Naive thymus-derived CD4-positive, alpha-beta T cell (primary cell): ENCODE measurements at regions not wholly inside any gene's neighbourhood (a gene's known extent, or its start where the extent isn't known, plus 50 kb on each side); places are given as distances from the start of the nearest gene placed in this dataset.

Experiments
- ATAC-seq: fragments of 150-1000 bp; cut with Tn5 transposase; 2 replicates; pipeline ENCODE4 v1.10.0; 2021; ENCODE audit warnings: mild to moderate bottlenecking, moderate library complexity
- CTCF ChIA-PET: fragments of 350-600 bp; sonication (Branson Sonifier 250); formaldehyde crosslinking; loops from one replicate; lab custom pipeline; 2021; ENCODE audit warnings: antibody characterized with exemption; lab: Charles Lee
- POLR2A ChIA-PET: fragments of 350-600 bp; sonication (Branson Sonifier 250); formaldehyde crosslinking; loops from one replicate; lab custom pipeline; 2021; ENCODE audit warnings: antibody characterized with exemption, inconsistent platforms; lab: Charles Lee
- DNase-seq, 9 donors: peaks; one replicate each; pipeline versions ENCODE4 v3.0.0 to v3.0.0-alpha.2; 2020 to 2022; ENCODE audit warnings: mixed read lengths in 1 of 9
- H3K27ac ChIP-seq: one replicate; pipeline ENCODE4 v1.7.0; 2013; ENCODE audit warnings: mild to moderate bottlenecking, low read depth, low read length, moderate library complexity
- H3K27me3 ChIP-seq, 2 donors: one replicate each; pipeline ENCODE4 v1.7.0; 2013; ENCODE audit warnings: low read length in 2 of 2, mild to moderate bottlenecking in 2 of 2, moderate library complexity in 2 of 2; ENCODE audit not compliant: control insufficient read depth in 2 of 2, insufficient read depth in 2 of 2
- H3K36me3 ChIP-seq, 3 experiments: 1 replicate in 2 of 3; 2 replicates in 1 of 3; pipeline ENCODE4 v1.7.0; 2013; ENCODE audit warnings: low read length in 3 of 3, mild to moderate bottlenecking in 3 of 3, moderate library complexity in 1 of 3; ENCODE audit not compliant: insufficient read depth in 3 of 3, control insufficient read depth in 2 of 3
- H3K4me1 ChIP-seq, 2 donors: one replicate each; pipeline ENCODE4 v1.7.0; 2013; ENCODE audit warnings: low read length in 2 of 2, mild to moderate bottlenecking in 2 of 2, moderate library complexity in 1 of 2; ENCODE audit not compliant: control insufficient read depth in 2 of 2, insufficient read depth in 2 of 2
- H3K4me3 ChIP-seq: 2 replicates; pipeline ENCODE4 v1.7.0; 2013; ENCODE audit warnings: mild to moderate bottlenecking, low read length
- H3K9me3 ChIP-seq, 3 experiments: 1 replicate in 2 of 3; 2 replicates in 1 of 3; pipeline ENCODE4 v1.7.0; 2013; ENCODE audit warnings: low read length in 3 of 3; ENCODE audit not compliant: control insufficient read depth in 2 of 3
- H3K27ac Mint-ChIP-seq, 9 donors: one replicate each; pipeline ENCODE4 v1.8.0; 2020 to 2022; ENCODE audit warnings: mixed read lengths in 9 of 9, mild to moderate bottlenecking in 8 of 9, moderate library complexity in 5 of 9, inconsistent platforms in 2 of 9
- H3K27me3 Mint-ChIP-seq, 5 donors: one replicate each; pipeline ENCODE4 v1.8.0; 2021 to 2022; ENCODE audit warnings: mixed read lengths in 5 of 5, mild to moderate bottlenecking in 1 of 5
- H3K36me3 Mint-ChIP-seq, 5 donors: one replicate each; pipeline ENCODE4 v1.8.0; 2020 to 2022; ENCODE audit warnings: mixed read lengths in 5 of 5, mild to moderate bottlenecking in 3 of 5, inconsistent platforms in 1 of 5
- H3K4me1 Mint-ChIP-seq, 7 donors: one replicate each; pipeline ENCODE4 v1.8.0; 2020 to 2022; ENCODE audit warnings: mixed read lengths in 7 of 7, mild to moderate bottlenecking in 3 of 7, inconsistent platforms in 1 of 7
- H3K4me3 Mint-ChIP-seq, 10 donors: one replicate each; pipeline ENCODE4 v1.8.0; 2020 to 2022; ENCODE audit warnings: mild to moderate bottlenecking in 10 of 10, mixed read lengths in 10 of 10, moderate library complexity in 6 of 10, inconsistent platforms in 2 of 10
- H3K9me3 Mint-ChIP-seq, 11 donors: one replicate each; pipeline ENCODE4 v1.8.0; 2020 to 2022; ENCODE audit warnings: mixed read lengths in 11 of 11, mild to moderate bottlenecking in 4 of 11, inconsistent platforms in 1 of 11, moderate library complexity in 1 of 11
- intact Hi-C, 2 donors: fragments of 100-400 bp; cut with micrococcal nuclease; formaldehyde crosslinking; loops; one replicate each; pipeline ENCODE4 v1.15.1; 2023

- no peak for DNase-seq
- Mint-ChIP-seq H3K36me3 (no peaks in the 10 kb centered on the region), H3K27ac (no peak overlapping the region), H3K9me3 (peaks cover 0 to 7% (median 0%) of the 10 kb centered on the region in 11 donors), H3K27me3 (no peaks in the 10 kb centered on the region), H3K4me3 (no peak overlapping the region), H3K4me1 (no peaks in the 10 kb centered on the region)
- Histone ChIP-seq H3K4me1 (no peaks in the 10 kb centered on the region), H3K9me3 (no peaks in the 10 kb centered on the region), H3K27ac (no peak overlapping the region), H3K36me3 (no peaks in the 10 kb centered on the region), H3K27me3 (no peaks in the 10 kb centered on the region), H3K4me3 (no peak overlapping the region)
- POLR2A ChIA-PET: no interaction called here
- CTCF ChIA-PET: no interaction called here
- intact Hi-C loops: no loop called here
- ATAC-seq: no peak
Measured at GRCh38 chr6:81486234-81486633, 266.2 kb downstream of the TENT5A start.

- Mint-ChIP-seq H3K9me3 (peaks cover 0 to 7% (median 0%) of the 10 kb centered on the region in 11 donors), H3K36me3 (no peaks in the 10 kb centered on the region), H3K27ac (no peak overlapping the region), H3K4me3 (no peak overlapping the region), H3K27me3 (no peaks in the 10 kb centered on the region), H3K4me1 (no peaks in the 10 kb centered on the region)
- POLR2A ChIA-PET: no interaction called here
- no peak for ATAC-seq
- H3K27ac ChIP-seq: no peak overlapping the region
- H3K4me1 ChIP-seq: no peaks in the 10 kb centered on the region
- CTCF ChIA-PET: no interaction called here
- intact Hi-C loops: no loop called here
- DNase-seq: no peak
- H3K36me3 ChIP-seq: no peaks in the 10 kb centered on the region
- no peaks in the 10 kb centered on the region for H3K27me3 ChIP-seq
- no peak overlapping the region for H3K4me3 ChIP-seq
- no peaks in the 10 kb centered on the region for H3K9me3 ChIP-seq
Measured at GRCh38 chr6:81485395-81485794, 267.1 kb downstream of the TENT5A start.

- no peak for DNase-seq
- no peak overlapping the region for H3K27ac ChIP-seq
- no peak for ATAC-seq
- H3K4me3 ChIP-seq: no peak overlapping the region
- H3K9me3 ChIP-seq: no peaks in the 10 kb centered on the region
- H3K4me1 ChIP-seq: no peaks in the 10 kb centered on the region
- Mint-ChIP-seq H3K27me3 (no peaks in the 10 kb centered on the region), H3K27ac (no peak overlapping the region), H3K36me3 (no peaks in the 10 kb centered on the region), H3K4me3 (no peak overlapping the region), H3K4me1 (no peaks in the 10 kb centered on the region), H3K9me3 (peaks cover 0 to 3% (median 0%) of the 10 kb centered on the region in 11 donors)
- POLR2A ChIA-PET: no interaction called here
- H3K27me3 ChIP-seq: no peaks in the 10 kb centered on the region
- intact Hi-C loops: no loop called here
- H3K36me3 ChIP-seq: no peaks in the 10 kb centered on the region
- CTCF ChIA-PET: no interaction called here
Measured at GRCh38 chr6:81484251-81484650, 268.2 kb downstream of the TENT5A start.

GRCh38 chr6:81480139-81480538 is 272.3 kb downstream of the TENT5A start:
- no peak overlapping the region for H3K4me3 ChIP-seq
- H3K4me1 ChIP-seq: no peaks in the 10 kb centered on the region
- Mint-ChIP-seq H3K27me3 (no peaks in the 10 kb centered on the region), H3K9me3 (peaks cover 0 to 5% (median 0%) of the 10 kb centered on the region in 11 donors), H3K4me1 (no peaks in the 10 kb centered on the region), H3K36me3 (no peaks in the 10 kb centered on the region), H3K27ac (no peak overlapping the region), H3K4me3 (no peak overlapping the region)
- ChIA-PET CTCF (interaction anchor here (0.6 kb wide), 1 partner anchor 150 kb away, joined by 3 read pairs; no protein-coding TSS in a partner anchor), POLR2A (no interaction called here)
- ATAC-seq (no peak), DNase-seq (no peak)
- H3K27ac ChIP-seq: no peak overlapping the region
- H3K36me3 ChIP-seq: no peaks in the 10 kb centered on the region
- intact Hi-C loops: no loop called here
- no peaks in the 10 kb centered on the region for H3K27me3 ChIP-seq
- no peaks in the 10 kb centered on the region for H3K9me3 ChIP-seq

GRCh38 chr6:81476881-81477280 is 275.6 kb downstream of the TENT5A start:
- no peak for ATAC-seq
- Mint-ChIP-seq H3K4me1 (no peaks in the 10 kb centered on the region), H3K36me3 (no peaks in the 10 kb centered on the region), H3K9me3 (peaks cover 0 to 6% (median 0%) of the 10 kb centered on the region in 11 donors), H3K27ac (no peak overlapping the region), H3K4me3 (no peak overlapping the region), H3K27me3 (no peaks in the 10 kb centered on the region)
- intact Hi-C loops: no loop called here
- Histone ChIP-seq H3K36me3 (no peaks in the 10 kb centered on the region), H3K27me3 (no peaks in the 10 kb centered on the region), H3K4me3 (no peak overlapping the region), H3K4me1 (no peaks in the 10 kb centered on the region), H3K9me3 (no peaks in the 10 kb centered on the region), H3K27ac (no peak overlapping the region)
- ChIA-PET POLR2A (no interaction called here), CTCF (no interaction called here)
- no peak for DNase-seq

GRCh38 chr6:81475646-81476045 is 276.8 kb downstream of the TENT5A start:
- intact Hi-C loops: no loop called here
- DNase-seq (no peak), ATAC-seq (no peak)
- H3K27me3 Mint-ChIP-seq: no peaks in the 10 kb centered on the region
- Histone ChIP-seq H3K9me3 (no peaks in the 10 kb centered on the region), H3K27me3 (no peaks in the 10 kb centered on the region), H3K4me1 (no peaks in the 10 kb centered on the region), H3K4me3 (no peak overlapping the region), H3K36me3 (no peaks in the 10 kb centered on the region), H3K27ac (no peak overlapping the region)
- H3K4me1 Mint-ChIP-seq: no peaks in the 10 kb centered on the region
- no peak overlapping the region for H3K27ac Mint-ChIP-seq
- H3K9me3 Mint-ChIP-seq: peaks cover 0 to 6% (median 0%) of the 10 kb centered on the region in 11 donors
- no peaks in the 10 kb centered on the region for H3K36me3 Mint-ChIP-seq
- POLR2A ChIA-PET: no interaction called here
- no peak overlapping the region for H3K4me3 Mint-ChIP-seq
- CTCF ChIA-PET: no interaction called here

- no peak overlapping the region for H3K4me3 Mint-ChIP-seq
- peaks cover 0 to 11% (median 5%) of the 10 kb centered on the region in 11 donors for H3K9me3 Mint-ChIP-seq
- intact Hi-C loops: no loop called here
- no peaks in the 10 kb centered on the region for H3K27me3 ChIP-seq
- no peak overlapping the region for H3K4me3 ChIP-seq
- H3K27me3 Mint-ChIP-seq: no peaks in the 10 kb centered on the region
- H3K27ac ChIP-seq: no peak overlapping the region
- H3K4me1 ChIP-seq: no peaks in the 10 kb centered on the region
- DNase-seq: no peak
- no peaks in the 10 kb centered on the region for H3K36me3 Mint-ChIP-seq
- ChIA-PET POLR2A (no interaction called here), CTCF (no interaction called here)
- no peaks in the 10 kb centered on the region for H3K9me3 ChIP-seq
- no peak overlapping the region for H3K27ac Mint-ChIP-seq
- no peaks in the 10 kb centered on the region for H3K36me3 ChIP-seq
- no peak for ATAC-seq
- no peaks in the 10 kb centered on the region for H3K4me1 Mint-ChIP-seq
Measured at GRCh38 chr6:81465859-81466258, 286.6 kb downstream of the TENT5A start.
